ENCODE measurements at regions not wholly inside any gene's neighbourhood (a gene's known extent, or its start where the extent isn't known, plus 50 kb on each side); places are given as distances from the start of the nearest gene placed in this dataset.

GRCh38 chr2:191565120-191565519 lies 112.8 kb upstream of the NABP1 start:
- DNase-seq: no peak

- DNase-seq: no peak
Observed at GRCh38 chr2:191565647-191566198, 112.2 kb upstream of the NABP1 start.

- peak; percentile 81 for DNase-seq
Observed at GRCh38 chr2:191566344-191566743, 111.6 kb upstream of the NABP1 start.

- DNase-seq: no peak
Observed at GRCh38 chr2:191567206-191567605, 110.7 kb upstream of the NABP1 start.

GRCh38 chr2:191569025-191569424 lies 108.9 kb upstream of the NABP1 start:
- no peak for DNase-seq

GRCh38 chr2:191571163-191571769 lies 106.7 kb upstream of the NABP1 start:
- peak; percentile 50 for DNase-seq

- no peak for DNase-seq
Observed at GRCh38 chr2:191572319-191572718, 105.6 kb upstream of the NABP1 start.

GRCh38 chr2:191573216-191573615 lies 104.7 kb upstream of the NABP1 start:
- DNase-seq: no peak

- no peak for DNase-seq
Observed at GRCh38 chr2:191574232-191574631, 103.7 kb upstream of the NABP1 start.

GRCh38 chr2:191577605-191578004 lies 100.3 kb upstream of the NABP1 start:
- no peak for DNase-seq

GRCh38 chr2:191578031-191578430 lies 99.9 kb upstream of the NABP1 start:
- DNase-seq: no peak

- DNase-seq: no peak
Observed at GRCh38 chr2:191580581-191580980, 97.4 kb upstream of the NABP1 start.

GRCh38 chr2:191581003-191581402 lies 96.9 kb upstream of the NABP1 start:
- DNase-seq: no peak

- DNase-seq: no peak
Observed at GRCh38 chr2:191582355-191582754, 95.6 kb upstream of the NABP1 start.

- DNase-seq: no peak
Observed at GRCh38 chr2:191591025-191591424, 86.9 kb upstream of the NABP1 start.

- no peak for DNase-seq
Observed at GRCh38 chr2:191593622-191594385, 84.1 kb upstream of the NABP1 start.

- DNase-seq: no peak
Observed at GRCh38 chr2:191597186-191597751, 80.7 kb upstream of the NABP1 start.

GRCh38 chr2:191598296-191598695 lies 79.6 kb upstream of the NABP1 start:
- DNase-seq: no peak

- no peak for DNase-seq
Observed at GRCh38 chr2:191601060-191601459, 76.9 kb upstream of the NABP1 start.

GRCh38 chr2:191604154-191604553 lies 73.8 kb upstream of the NABP1 start:
- no peak for DNase-seq

GRCh38 chr2:191607096-191607495 lies 70.8 kb upstream of the NABP1 start:
- DNase-seq: no peak

- DNase-seq: no peak
Observed at GRCh38 chr2:191610756-191611155, 67.2 kb upstream of the NABP1 start.

- DNase-seq: no peak
Observed at GRCh38 chr2:191611614-191612013, 66.3 kb upstream of the NABP1 start.

- no peak for DNase-seq
Observed at GRCh38 chr2:191612496-191612895, 65.4 kb upstream of the NABP1 start.

Measured in CD4-positive, alpha-beta T cell treated with Interleukin-17A for 4 hours (primary cell).